Astrocyte (in vitro differentiated cells and primary cell): ENCODE measurements at regions not wholly inside any gene's neighbourhood (a gene's known extent, or its start where the extent isn't known, plus 50 kb on each side); places are given as distances from the start of the nearest gene placed in this dataset.

Experiments used
- DNase-seq: peaks from one replicate; pipeline ENCODE4 v3.0.0-alpha.2; 2010; ENCODE audit warnings: low read depth
- FAIRE-seq: peaks from 2 replicates; lab custom pipeline; 2011; peaks lifted over from hg19 to GRCh38; lab: Jason Lieb, UNC
- H2AFZ ChIP-seq: 2 replicates; pipeline ENCODE4 v1.6.0; 2012; ENCODE audit warnings: low read depth, low read length, inconsistent platforms
- H3K27ac ChIP-seq: 2 replicates; pipeline ENCODE4 v1.5.1; 2011; ENCODE audit warnings: low read depth, low read length, inconsistent platforms
- H3K27me3 ChIP-seq: 2 replicates; pipeline ENCODE4 v1.6.0; 2011; ENCODE audit warnings: low read length, inconsistent platforms; ENCODE audit not compliant: insufficient read depth
- H3K36me3 ChIP-seq: 2 replicates; pipeline ENCODE4 v1.5.1; 2011; ENCODE audit warnings: low read length, inconsistent platforms; ENCODE audit not compliant: insufficient read depth
- H3K4me1 ChIP-seq: 2 replicates; pipeline ENCODE4 v1.5.1; 2011; ENCODE audit warnings: low read length, inconsistent platforms; ENCODE audit not compliant: insufficient read depth
- H3K4me2 ChIP-seq: 2 replicates; pipeline ENCODE4 v1.6.0; 2012; ENCODE audit warnings: low read length, inconsistent platforms
- H3K4me3 ChIP-seq: 2 replicates; pipeline ENCODE4 v1.5.1; 2011; ENCODE audit warnings: low read depth, mild to moderate bottlenecking, low read length, inconsistent platforms; ENCODE audit not compliant: insufficient read depth
- H3K79me2 ChIP-seq: 2 replicates; pipeline ENCODE4 v1.6.0; 2012; ENCODE audit warnings: mild to moderate bottlenecking, low read length, inconsistent platforms; ENCODE audit not compliant: insufficient read depth
- H3K9ac ChIP-seq: 2 replicates; pipeline ENCODE4 v1.6.0; 2012; ENCODE audit warnings: mild to moderate bottlenecking, low read length, inconsistent platforms
- H3K9me3 ChIP-seq: 2 replicates; pipeline ENCODE4 v1.5.1; 2012; ENCODE audit warnings: low read depth, mild to moderate bottlenecking, low read length, inconsistent platforms; ENCODE audit not compliant: insufficient read depth
- H4K20me1 ChIP-seq: 2 replicates; pipeline ENCODE4 v1.6.0; 2012; ENCODE audit warnings: low read length, inconsistent platforms; ENCODE audit not compliant: insufficient read depth
- H3K27ac Mint-ChIP-seq: one replicate; pipeline ENCODE4 v1.8.0; 2021; ENCODE audit warnings: mild to moderate bottlenecking, mixed read lengths; ENCODE audit not compliant: unreplicated experiment
- H3K27me3 Mint-ChIP-seq: one replicate; pipeline ENCODE4 v1.8.0; 2021; ENCODE audit warnings: low read depth, mixed read lengths; ENCODE audit not compliant: unreplicated experiment
- H3K36me3 Mint-ChIP-seq: one replicate; pipeline ENCODE4 v1.8.0; 2021; ENCODE audit warnings: low read depth, mixed read lengths; ENCODE audit not compliant: unreplicated experiment
- H3K4me1 Mint-ChIP-seq: one replicate; pipeline ENCODE4 v1.8.0; 2021; ENCODE audit warnings: low read depth, mixed read lengths; ENCODE audit not compliant: unreplicated experiment
- H3K4me3 Mint-ChIP-seq: one replicate; pipeline ENCODE4 v1.8.0; 2021; ENCODE audit warnings: mild to moderate bottlenecking, moderate library complexity, mixed read lengths; ENCODE audit not compliant: unreplicated experiment
- H3K9me3 Mint-ChIP-seq: one replicate; pipeline ENCODE4 v1.8.0; 2021; ENCODE audit warnings: mild to moderate bottlenecking, mixed read lengths; ENCODE audit not compliant: unreplicated experiment
- EZH2 ChIP-seq: IDR thresholded peaks from 2 replicates; pipeline ENCODE4 v1.6.1; 2012; ENCODE audit warnings: mild to moderate bottlenecking, low read length, inconsistent platforms; ENCODE audit not compliant: insufficient read depth
- TF ChIP-seq, protein P1 (sequence below): IDR thresholded peaks from 2 replicates; pipeline ENCODE4 v1.5.1; 2011; ENCODE audit warnings: low read depth, mild to moderate bottlenecking, inconsistent platforms, low read length, moderate library complexity; ENCODE audit not compliant: insufficient read depth

DNA sequence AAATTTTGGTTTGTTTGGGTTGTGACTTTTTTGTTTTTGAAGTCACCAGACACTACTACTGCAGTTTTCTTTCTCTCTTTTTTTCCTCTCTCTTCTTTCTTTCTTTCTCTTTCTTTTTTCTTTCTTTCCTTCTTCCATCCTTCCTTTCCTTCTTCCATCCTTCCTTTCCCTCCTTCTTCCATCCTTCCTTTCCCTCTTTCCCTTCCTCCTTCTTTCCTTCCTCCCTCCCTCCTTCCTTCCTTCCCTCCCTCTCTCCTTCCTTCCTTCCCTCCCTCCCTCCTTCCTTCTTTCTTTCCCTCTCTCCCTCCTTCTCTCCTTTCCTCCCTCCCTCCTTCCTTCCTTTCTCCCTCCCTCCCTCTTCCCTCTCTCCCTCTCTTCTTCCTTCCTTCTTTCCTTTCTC, 230.3 kb upstream of the TYRP1 start:
- FAIRE-seq: no peak
- TF ChIP-seq, protein P1, sequence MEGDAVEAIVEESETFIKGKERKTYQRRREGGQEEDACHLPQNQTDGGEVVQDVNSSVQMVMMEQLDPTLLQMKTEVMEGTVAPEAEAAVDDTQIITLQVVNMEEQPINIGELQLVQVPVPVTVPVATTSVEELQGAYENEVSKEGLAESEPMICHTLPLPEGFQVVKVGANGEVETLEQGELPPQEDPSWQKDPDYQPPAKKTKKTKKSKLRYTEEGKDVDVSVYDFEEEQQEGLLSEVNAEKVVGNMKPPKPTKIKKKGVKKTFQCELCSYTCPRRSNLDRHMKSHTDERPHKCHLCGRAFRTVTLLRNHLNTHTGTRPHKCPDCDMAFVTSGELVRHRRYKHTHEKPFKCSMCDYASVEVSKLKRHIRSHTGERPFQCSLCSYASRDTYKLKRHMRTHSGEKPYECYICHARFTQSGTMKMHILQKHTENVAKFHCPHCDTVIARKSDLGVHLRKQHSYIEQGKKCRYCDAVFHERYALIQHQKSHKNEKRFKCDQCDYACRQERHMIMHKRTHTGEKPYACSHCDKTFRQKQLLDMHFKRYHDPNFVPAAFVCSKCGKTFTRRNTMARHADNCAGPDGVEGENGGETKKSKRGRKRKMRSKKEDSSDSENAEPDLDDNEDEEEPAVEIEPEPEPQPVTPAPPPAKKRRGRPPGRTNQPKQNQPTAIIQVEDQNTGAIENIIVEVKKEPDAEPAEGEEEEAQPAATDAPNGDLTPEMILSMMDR: no peak
- TF ChIP-seq EZH2: no peak
- no peak overlapping the region for H3K27ac Mint-ChIP-seq

DNA sequence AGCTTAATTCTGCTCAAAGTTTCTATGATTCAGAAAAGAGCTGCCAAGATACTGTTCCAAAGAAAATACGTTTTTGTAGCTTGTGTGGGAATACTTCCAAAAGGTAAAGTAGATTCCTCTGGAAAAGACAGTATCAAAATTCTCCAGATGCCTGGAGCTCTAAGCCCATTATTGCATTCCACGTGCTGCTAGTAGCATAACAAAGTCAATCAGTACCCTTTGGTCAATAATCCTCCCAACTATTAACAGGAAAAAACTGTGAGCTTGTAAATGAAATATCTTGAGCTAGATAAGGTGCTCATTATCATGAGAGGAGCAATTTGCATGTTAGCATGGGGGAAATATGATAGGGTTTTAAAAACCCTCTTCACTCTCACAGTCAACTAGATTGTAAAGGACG, 229.5 kb upstream of the TYRP1 start:
- H4K20me1 ChIP-seq: no peaks in the 10 kb centered on the region
- no peaks in the 10 kb centered on the region for H3K4me1 ChIP-seq
- no peak overlapping the region for H3K4me3 ChIP-seq
- H3K27me3 Mint-ChIP-seq: no peaks in the 10 kb centered on the region
- no peaks in the 10 kb centered on the region for H3K9me3 ChIP-seq
- no peak overlapping the region for H3K27ac Mint-ChIP-seq
- no peaks in the 10 kb centered on the region for H3K4me1 Mint-ChIP-seq
- H3K36me3 ChIP-seq: no peaks in the 10 kb centered on the region
- no peak overlapping the region for H3K9ac ChIP-seq
- no peaks in the 10 kb centered on the region for H3K9me3 Mint-ChIP-seq
- no peak overlapping the region for H3K4me2 ChIP-seq
- DNase-seq (no peak), FAIRE-seq (no peak)
- H3K27me3 ChIP-seq: no peaks in the 10 kb centered on the region
- no peaks in the 10 kb centered on the region for H3K79me2 ChIP-seq
- no peak overlapping the region for H2AFZ ChIP-seq
- no peak overlapping the region for H3K4me3 Mint-ChIP-seq
- no peak overlapping the region for H3K27ac ChIP-seq
- TF ChIP-seq, protein P1: no peak
- TF ChIP-seq EZH2: no peak
- H3K36me3 Mint-ChIP-seq: no peaks in the 10 kb centered on the region

More for the DNA sequence above, 230.3 kb upstream of the TYRP1 start:
- Histone ChIP-seq H3K27me3 (no peaks in the 10 kb centered on the region), H3K4me3 (no peak overlapping the region), H3K9ac (no peak overlapping the region), H2AFZ (no peak overlapping the region), H3K27ac (no peak overlapping the region), H3K4me1 (no peaks in the 10 kb centered on the region), H3K4me2 (no peak overlapping the region), H4K20me1 (no peaks in the 10 kb centered on the region), H3K36me3 (no peaks in the 10 kb centered on the region), H3K79me2 (no peaks in the 10 kb centered on the region), H3K9me3 (no peaks in the 10 kb centered on the region)
- DNase-seq: no peak
- H3K9me3 Mint-ChIP-seq: no peaks in the 10 kb centered on the region
- H3K27me3 Mint-ChIP-seq: no peaks in the 10 kb centered on the region
- H3K36me3 Mint-ChIP-seq: no peaks in the 10 kb centered on the region
- H3K4me3 Mint-ChIP-seq: no peak overlapping the region
- no peaks in the 10 kb centered on the region for H3K4me1 Mint-ChIP-seq

DNA sequence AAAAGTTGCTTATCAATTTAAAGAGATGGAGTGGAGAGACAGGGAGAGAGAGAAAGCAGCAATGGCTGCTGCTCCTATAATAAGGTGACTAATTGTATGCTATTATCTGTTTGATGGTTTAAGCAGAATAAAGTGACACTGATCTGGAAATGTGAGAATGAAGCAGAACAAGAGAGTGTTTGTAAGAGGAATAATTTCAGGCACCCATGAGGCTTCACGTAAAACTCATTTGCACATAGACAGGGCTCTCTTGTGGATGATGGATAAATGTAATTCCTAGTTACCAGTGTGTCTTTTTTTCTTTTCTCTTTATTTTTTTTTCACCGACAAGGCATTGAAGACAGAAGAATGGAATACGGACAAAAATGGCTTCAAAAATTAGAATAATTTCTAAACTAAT, 228.8 kb upstream of the TYRP1 start:
- TF ChIP-seq, protein P1: no peak
- no peak for TF ChIP-seq EZH2
- H4K20me1 ChIP-seq: no peaks in the 10 kb centered on the region
- H3K36me3 ChIP-seq: no peaks in the 10 kb centered on the region
- no peak for FAIRE-seq
- H3K9me3 ChIP-seq: no peaks in the 10 kb centered on the region
- no peak overlapping the region for H3K4me3 ChIP-seq
- no peak overlapping the region for H3K4me3 Mint-ChIP-seq
- H3K27me3 ChIP-seq: no peaks in the 10 kb centered on the region
- no peak overlapping the region for H3K9ac ChIP-seq
- no peaks in the 10 kb centered on the region for H3K79me2 ChIP-seq
- H2AFZ ChIP-seq: no peak overlapping the region
- H3K27ac Mint-ChIP-seq: no peak overlapping the region
- no peaks in the 10 kb centered on the region for H3K27me3 Mint-ChIP-seq
- H3K36me3 Mint-ChIP-seq: no peaks in the 10 kb centered on the region
- no peaks in the 10 kb centered on the region for H3K4me1 Mint-ChIP-seq
- DNase-seq: no peak
- no peak overlapping the region for H3K27ac ChIP-seq
- H3K9me3 Mint-ChIP-seq: no peaks in the 10 kb centered on the region
- no peak overlapping the region for H3K4me2 ChIP-seq
- no peaks in the 10 kb centered on the region for H3K4me1 ChIP-seq
